ENCODE measurements at regions not wholly inside any gene's neighbourhood (a gene's known extent, or its start where the extent isn't known, plus 50 kb on each side); places are given as distances from the start of the nearest gene placed in this dataset.

- TF ChIP-seq EP300 (conservative IDR thresholded peaks at IDR 0.05; ENCODE audit: poor library complexity, severe bottlenecking), result no peak
- TF ChIP-seq CTCF (IDR thresholded peaks at IDR 0.05; ENCODE audit: poor library complexity, severe bottlenecking), result no peak
- TF ChIP-seq MXI1 (conservative IDR thresholded peaks at IDR 0.05; ENCODE audit: poor library complexity, severe bottlenecking), result no peak
- no peak for TF ChIP-seq RAD21 (conservative IDR thresholded peaks at IDR 0.05)
- TF ChIP-seq POLR2AphosphoS5 (IDR thresholded peaks at IDR 0.05), result no peak
- TF ChIP-seq TAF1 (IDR thresholded peaks at IDR 0.05; ENCODE audit: low read depth), result no peak
Observed at GRCh38 chr3:89950772-89951171, 843.4 kb downstream of the EPHA3 start.
